ENCODE measurements at regions not wholly inside any gene's neighbourhood (a gene's known extent, or its start where the extent isn't known, plus 50 kb on each side); places are given as distances from the start of the nearest gene placed in this dataset.

GRCh38 chr5:6856653-6857052 lies 143.4 kb downstream of the TENT4A start:
- no peak for DNase-seq (ENCODE audit: low spot score)
- no TSS peak for BruUV-seq (replicated peaks)
- no peak for TF ChIP-seq EZH2 (IDR thresholded peaks at IDR 0.05; ENCODE audit: borderline replicate concordance, low read depth, low read length, poor library complexity, severe bottlenecking)
- Histone ChIP-seq H3K4me1 (ENCODE audit: insufficient read depth, low read length, poor library complexity, severe bottlenecking) (no peaks in the 10 kb centered on the region), H3K4me3 (ENCODE audit: low read depth, low read length, poor library complexity, severe bottlenecking) (no peak overlapping the region), H3K9me3 (ENCODE audit: low read depth, low read length, poor library complexity, severe bottlenecking) (no peaks in the 10 kb centered on the region), H3K27me3 (replicated peaks; ENCODE audit: insufficient read depth, low read depth, low read length, poor library complexity) (no peaks in the 10 kb centered on the region), H3K27ac (ENCODE audit: low read depth, low read length, poor library complexity, severe bottlenecking) (no peak overlapping the region), H3K36me3 (ENCODE audit: insufficient read depth, low read length, poor library complexity, severe bottlenecking) (no peaks in the 10 kb centered on the region)
- ChIA-PET POLR2A (ENCODE audit: low non-redundant PET) (no interaction called here), CTCF (no interaction called here)
- intact Hi-C loops (cut with micrococcal nuclease; ENCODE audit: unreplicated experiment): no loop called here

GRCh38 chr5:6858419-6858818 lies 145.2 kb downstream of the TENT4A start:
- CTCF ChIA-PET: no interaction called here
- no peaks in the 10 kb centered on the region for H3K9me3 ChIP-seq (ENCODE audit: low read depth, low read length, poor library complexity, severe bottlenecking)
- no peak for DNase-seq (ENCODE audit: low spot score)
- H3K4me1 ChIP-seq (ENCODE audit: insufficient read depth, low read length, poor library complexity, severe bottlenecking): no peaks in the 10 kb centered on the region
- TF ChIP-seq CTCF (conservative IDR thresholded peaks at IDR 0.05; ENCODE audit: low read depth, low read length) (no peak), EZH2 (IDR thresholded peaks at IDR 0.05; ENCODE audit: borderline replicate concordance, low read depth, low read length, poor library complexity, severe bottlenecking) (no peak)
- H3K4me3 ChIP-seq (ENCODE audit: low read depth, low read length, poor library complexity, severe bottlenecking): no peak overlapping the region
- intact Hi-C loops (cut with micrococcal nuclease; ENCODE audit: unreplicated experiment): no loop called here
- POLR2A ChIA-PET (ENCODE audit: low non-redundant PET): no interaction called here
- H3K27ac ChIP-seq (ENCODE audit: low read depth, low read length, poor library complexity, severe bottlenecking): no peak overlapping the region
- BruUV-seq (replicated peaks): no TSS peak
- no peaks in the 10 kb centered on the region for H3K36me3 ChIP-seq (ENCODE audit: insufficient read depth, low read length, poor library complexity, severe bottlenecking)
- H3K27me3 ChIP-seq (replicated peaks; ENCODE audit: insufficient read depth, low read depth, low read length, poor library complexity): peaks cover 6% of the 10 kb centered on the region

- no TSS peak for BruUV-seq (replicated peaks)
- Histone ChIP-seq H3K4me1 (ENCODE audit: insufficient read depth, low read length, poor library complexity, severe bottlenecking) (no peaks in the 10 kb centered on the region), H3K9me3 (ENCODE audit: low read depth, low read length, poor library complexity, severe bottlenecking) (no peaks in the 10 kb centered on the region), H3K27me3 (replicated peaks; ENCODE audit: insufficient read depth, low read depth, low read length, poor library complexity) (peaks cover 12% of the 10 kb centered on the region), H3K36me3 (ENCODE audit: insufficient read depth, low read length, poor library complexity, severe bottlenecking) (no peaks in the 10 kb centered on the region), H3K27ac (ENCODE audit: low read depth, low read length, poor library complexity, severe bottlenecking) (no peak overlapping the region), H3K4me3 (ENCODE audit: low read depth, low read length, poor library complexity, severe bottlenecking) (no peak overlapping the region)
- DNase-seq (ENCODE audit: low spot score): no peak
- ChIA-PET CTCF (no interaction called here), POLR2A (ENCODE audit: low non-redundant PET) (no interaction called here)
- intact Hi-C loops (cut with micrococcal nuclease; ENCODE audit: unreplicated experiment): no loop called here
- TF ChIP-seq EZH2 (IDR thresholded peaks at IDR 0.05; ENCODE audit: borderline replicate concordance, low read depth, low read length, poor library complexity, severe bottlenecking) (no peak), CTCF (conservative IDR thresholded peaks at IDR 0.05; ENCODE audit: low read depth, low read length) (no peak)
Observed at GRCh38 chr5:6859023-6859422, 145.8 kb downstream of the TENT4A start.

- TF ChIP-seq CTCF (conservative IDR thresholded peaks at IDR 0.05; ENCODE audit: low read depth, low read length) (no peak), EZH2 (IDR thresholded peaks at IDR 0.05; ENCODE audit: borderline replicate concordance, low read depth, low read length, poor library complexity, severe bottlenecking) (no peak)
- no peaks in the 10 kb centered on the region for H3K36me3 ChIP-seq (ENCODE audit: insufficient read depth, low read length, poor library complexity, severe bottlenecking)
- no TSS peak for BruUV-seq (replicated peaks)
- no peak for DNase-seq (ENCODE audit: low spot score)
- H3K27me3 ChIP-seq (replicated peaks; ENCODE audit: insufficient read depth, low read depth, low read length, poor library complexity): peaks cover 22% of the 10 kb centered on the region
- H3K4me1 ChIP-seq (ENCODE audit: insufficient read depth, low read length, poor library complexity, severe bottlenecking): no peaks in the 10 kb centered on the region
- intact Hi-C loops (cut with micrococcal nuclease; ENCODE audit: unreplicated experiment): no loop called here
- no peaks in the 10 kb centered on the region for H3K9me3 ChIP-seq (ENCODE audit: low read depth, low read length, poor library complexity, severe bottlenecking)
- ChIA-PET CTCF (no interaction called here), POLR2A (ENCODE audit: low non-redundant PET) (no interaction called here)
- H3K27ac ChIP-seq (ENCODE audit: low read depth, low read length, poor library complexity, severe bottlenecking): no peak overlapping the region
- H3K4me3 ChIP-seq (ENCODE audit: low read depth, low read length, poor library complexity, severe bottlenecking): no peak overlapping the region
Observed at GRCh38 chr5:6859951-6860638, 146.9 kb downstream of the TENT4A start.

Data from A673 (cell line).